ENCODE measurements at regions not wholly inside any gene's neighbourhood (a gene's known extent, or its start where the extent isn't known, plus 50 kb on each side); places are given as distances from the start of the nearest gene placed in this dataset.

DNA sequence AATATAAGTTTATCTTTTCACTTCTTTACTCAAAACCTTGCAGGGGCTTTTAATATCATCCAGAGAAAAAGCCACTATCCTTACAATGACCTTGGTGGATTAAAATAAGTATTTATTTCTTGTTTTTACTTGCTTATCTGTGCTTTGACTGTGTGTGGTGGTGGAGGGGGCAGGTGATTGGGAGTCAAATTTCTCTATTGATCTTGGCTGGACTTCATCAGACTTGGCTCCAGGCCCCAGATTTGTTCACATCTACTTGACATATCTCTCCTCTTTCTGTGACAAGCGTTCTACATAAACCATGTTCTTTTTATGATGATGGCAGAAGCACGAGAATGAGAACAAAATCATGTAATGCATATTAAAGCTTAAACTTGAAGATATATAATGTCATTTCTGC lies 670.8 kb downstream of the PCDH17 start:
- Histone ChIP-seq H4K20me1 (ENCODE audit: insufficient read depth, low read length) (no peaks in the 10 kb centered on the region), H3K9ac (ENCODE audit: insufficient read depth, low read depth, low read length) (no peak overlapping the region), H3K4me3 (replicated peaks in 1 of 3; ENCODE audit: insufficient read depth in 1 of 3, low read depth in 2 of 3, low read length in 3 of 3) (no peak overlapping the region), H2AFZ (ENCODE audit: low read length) (no peak overlapping the region), H3K4me1 (ENCODE audit: insufficient read depth, low read length) (peaks cover 17% of the 10 kb centered on the region), H3K27me3 (ENCODE audit: control insufficient read depth in 1 of 2, insufficient read depth in 2 of 2, low read length in 2 of 2) (no peaks in the 10 kb centered on the region), H3K36me3 (replicated peaks in 1 of 2; ENCODE audit: control insufficient read depth in 1 of 2, insufficient read depth in 2 of 2, low read length in 2 of 2) (no peaks in the 10 kb centered on the region), H3K9me3 (ENCODE audit: low read length) (peaks cover 49% of the 10 kb centered on the region), H3K4me2 (ENCODE audit: low read depth, low read length) (no peak overlapping the region), H3K27ac (ENCODE audit: extremely low read length, insufficient read depth, low read length) (no peak overlapping the region), H3K79me2 (ENCODE audit: insufficient read depth, low read length) (no peaks in the 10 kb centered on the region)
- no peak for DNase-seq (ENCODE audit: low spot score)
- CTCF ChIA-PET (ENCODE audit: low intra/inter-chr PET ratio, low total read pairs): no interaction called here
- no peak for FAIRE-seq
- no peak for ATAC-seq
- POLR2A ChIA-PET: no interaction called here
- TF ChIP-seq ZBTB21 (CRISPR knock-in tag; IDR thresholded peaks at IDR 0.05) (no peak), ZNF678 (CRISPR knock-in tag; IDR thresholded peaks at IDR 0.05) (no peak), ZFP36L1 (CRISPR knock-in tag; IDR thresholded peaks at IDR 0.05) (no peak), DMAP1 (CRISPR knock-in tag; IDR thresholded peaks at IDR 0.05) (no peak), MAX (IDR thresholded peaks at IDR 0.05) (no peak), ZNF430 (CRISPR knock-in tag; IDR thresholded peaks at IDR 0.05) (no peak), DMTF1 (CRISPR knock-in tag; IDR thresholded peaks at IDR 0.05) (no peak), NR2F6 (IDR thresholded peaks at IDR 0.05) (no peak), NR2F6 (CRISPR knock-in tag; IDR thresholded peaks at IDR 0.05) (no peak), PCBP1 (IDR thresholded peaks at IDR 0.05; ENCODE audit: borderline replicate concordance, low read depth, low read length) (no peak), CC2D1A (CRISPR knock-in tag; IDR thresholded peaks at IDR 0.05) (no peak)
- TF ChIP-seq, protein P1, sequence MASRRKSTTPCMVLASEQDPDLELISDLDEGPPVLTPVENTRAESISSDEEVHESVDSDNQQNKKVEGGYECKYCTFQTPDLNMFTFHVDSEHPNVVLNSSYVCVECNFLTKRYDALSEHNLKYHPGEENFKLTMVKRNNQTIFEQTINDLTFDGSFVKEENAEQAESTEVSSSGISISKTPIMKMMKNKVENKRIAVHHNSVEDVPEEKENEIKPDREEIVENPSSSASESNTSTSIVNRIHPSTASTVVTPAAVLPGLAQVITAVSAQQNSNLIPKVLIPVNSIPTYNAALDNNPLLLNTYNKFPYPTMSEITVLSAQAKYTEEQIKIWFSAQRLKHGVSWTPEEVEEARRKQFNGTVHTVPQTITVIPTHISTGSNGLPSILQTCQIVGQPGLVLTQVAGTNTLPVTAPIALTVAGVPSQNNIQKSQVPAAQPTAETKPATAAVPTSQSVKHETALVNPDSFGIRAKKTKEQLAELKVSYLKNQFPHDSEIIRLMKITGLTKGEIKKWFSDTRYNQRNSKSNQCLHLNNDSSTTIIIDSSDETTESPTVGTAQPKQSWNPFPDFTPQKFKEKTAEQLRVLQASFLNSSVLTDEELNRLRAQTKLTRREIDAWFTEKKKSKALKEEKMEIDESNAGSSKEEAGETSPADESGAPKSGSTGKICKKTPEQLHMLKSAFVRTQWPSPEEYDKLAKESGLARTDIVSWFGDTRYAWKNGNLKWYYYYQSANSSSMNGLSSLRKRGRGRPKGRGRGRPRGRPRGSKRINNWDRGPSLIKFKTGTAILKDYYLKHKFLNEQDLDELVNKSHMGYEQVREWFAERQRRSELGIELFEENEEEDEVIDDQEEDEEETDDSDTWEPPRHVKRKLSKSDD (CRISPR knock-in tag; IDR thresholded peaks at IDR 0.05; ENCODE audit: low read depth): no peak
- BruUV-seq (replicated peaks): no TSS peak
- in situ Hi-C loops (cut with HindIII; ENCODE audit: extremely low pct_ligation_motif_present, low pct_unique_long_range_greater_than_20kb) (no loop called here), intact Hi-C loops (cut with micrococcal nuclease; ENCODE audit: unreplicated experiment) (no loop called here)
- 4% methylated on average over 2 of the region's 2 CpGs for WGBS (ENCODE audit: low lambda C conversion rate)

Measured in HepG2 (cell line).